Activated CD4-positive, alpha-beta memory T cell treated with anti-CD3 and anti-CD28 coated beads, Interleukin-2, amount 10 ng/mL, durations not matched to agents 7 days and 5 days (primary cell): ENCODE measurements at regions not wholly inside any gene's neighbourhood (a gene's known extent, or its start where the extent isn't known, plus 50 kb on each side); places are given as distances from the start of the nearest gene placed in this dataset.
A peak's percentile ranks its signal among the peaks of the same experiment; 100 is the strongest.

ENCODE experiments used
- CTCF ChIA-PET: fragments of 350-600 bp; sonication (Branson Sonifier 250); formaldehyde crosslinking; loops from one replicate; lab custom pipeline; 2021; ENCODE audit warnings: antibody characterized with exemption, inconsistent platforms; lab: Charles Lee
- POLR2A ChIA-PET: fragments of 350-600 bp; sonication (Branson Sonifier 250); formaldehyde crosslinking; loops from one replicate; lab custom pipeline; 2021; ENCODE audit warnings: antibody characterized with exemption; lab: Charles Lee
- DNase-seq: peaks from one replicate; pipeline ENCODE4 v3.0.0-alpha.2; 2020
- H3K27ac Mint-ChIP-seq: one replicate; pipeline ENCODE4 v1.8.0; 2021; ENCODE audit warnings: mild to moderate bottlenecking, mixed read lengths
- H3K27me3 Mint-ChIP-seq: one replicate; pipeline ENCODE4 v1.8.0; 2021; ENCODE audit warnings: mixed read lengths
- H3K36me3 Mint-ChIP-seq: one replicate; pipeline ENCODE4 v1.8.0; 2021; ENCODE audit warnings: low read depth, mixed read lengths
- H3K4me1 Mint-ChIP-seq: one replicate; pipeline ENCODE4 v1.8.0; 2021; ENCODE audit warnings: mixed read lengths
- H3K4me3 Mint-ChIP-seq: one replicate; pipeline ENCODE4 v1.8.0; 2021; ENCODE audit warnings: mild to moderate bottlenecking, mixed read lengths
- H3K9me3 Mint-ChIP-seq: one replicate; pipeline ENCODE4 v1.8.0; 2021; ENCODE audit warnings: mixed read lengths

DNA sequence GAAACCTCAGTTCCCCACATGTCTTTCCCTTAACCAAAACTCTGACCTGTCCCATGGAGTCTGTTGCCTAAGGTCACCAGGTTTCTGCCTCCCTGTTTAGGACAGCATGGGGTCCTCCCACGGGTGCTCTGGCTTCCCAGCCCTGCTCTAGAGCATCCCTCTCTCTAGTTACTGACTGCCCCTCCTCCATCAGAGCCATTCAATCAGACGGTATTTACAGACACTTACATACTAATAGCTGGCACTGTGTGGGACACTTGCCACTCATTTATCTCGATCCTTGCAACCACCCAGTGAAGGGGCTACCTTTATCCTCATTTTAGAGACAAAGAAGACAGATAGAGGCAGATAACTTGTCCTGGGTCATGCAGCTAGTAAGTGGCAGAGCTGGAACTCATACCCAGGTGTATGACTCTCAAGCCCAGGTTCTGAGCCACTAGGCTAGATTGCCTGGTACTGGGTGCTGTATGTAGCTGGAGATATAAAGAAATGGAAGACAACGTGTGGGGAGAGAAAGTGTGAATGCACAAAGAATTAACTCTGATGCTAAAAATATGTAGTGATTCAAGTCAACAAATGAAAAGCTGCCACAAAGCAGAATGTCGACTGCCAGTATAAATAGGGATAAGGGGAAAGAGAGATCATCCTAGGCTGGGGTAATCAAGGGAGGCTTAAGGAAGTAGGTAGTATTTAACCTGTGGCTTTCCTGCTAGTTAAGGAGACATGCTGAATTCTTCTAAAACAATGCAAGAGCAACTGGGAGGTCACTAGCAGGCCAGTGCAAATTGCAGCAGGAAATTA, 52.5 kb upstream of the PDE8B start:
- CTCF ChIA-PET = interaction anchor here (0.6 kb wide), 1 partner anchor 57 kb away, joined by 4 read pairs; no protein-coding TSS in a partner anchor
- Mint-ChIP-seq H3K36me3 (no peaks in the 10 kb centered on the region), H3K27me3 (peaks cover 7% of the 10 kb centered on the region), H3K4me1 (peaks cover 9% of the 10 kb centered on the region), H3K27ac (no peak overlapping the region), H3K4me3 (no peak overlapping the region), H3K9me3 (no peaks in the 10 kb centered on the region)
- no peak for DNase-seq
- POLR2A ChIA-PET = no interaction called here

GRCh38 chr5:77156379-77156778, 54.1 kb upstream of the PDE8B start:
- no peaks in the 10 kb centered on the region for H3K9me3 Mint-ChIP-seq
- H3K27me3 Mint-ChIP-seq = peaks cover 7% of the 10 kb centered on the region
- no peak for DNase-seq
- no peak overlapping the region for H3K27ac Mint-ChIP-seq
- ChIA-PET POLR2A (interaction anchor here (0.8 kb wide), 1 partner anchor 55 kb away, joined by 3 read pairs; no protein-coding TSS in a partner anchor), CTCF (interaction anchor here (1.1 to 1.9 kb wide), 2 partner anchors 9 to 11 kb away, joined by 3 to 8 read pairs; no protein-coding TSS in a partner anchor)
- peaks cover 9% of the 10 kb centered on the region for H3K4me1 Mint-ChIP-seq
- H3K4me3 Mint-ChIP-seq = no peak overlapping the region
- H3K36me3 Mint-ChIP-seq = no peaks in the 10 kb centered on the region

GRCh38 chr5:77155179-77155785, 55.2 kb upstream of the PDE8B start:
- Mint-ChIP-seq H3K4me3 (no peak overlapping the region), H3K4me1 (peaks cover 9% of the 10 kb centered on the region), H3K36me3 (no peaks in the 10 kb centered on the region), H3K9me3 (no peaks in the 10 kb centered on the region), H3K27me3 (peaks cover 8% of the 10 kb centered on the region), H3K27ac (no peak overlapping the region)
- POLR2A ChIA-PET = no interaction called here
- DNase-seq = no peak
- CTCF ChIA-PET = interaction anchor here (1.9 kb wide), 1 partner anchor 10 kb away, joined by 8 read pairs; no protein-coding TSS in a partner anchor

- Mint-ChIP-seq H3K4me3 (no peak overlapping the region), H3K4me1 (peaks cover 18% of the 10 kb centered on the region), H3K36me3 (no peaks in the 10 kb centered on the region), H3K27ac (no peak overlapping the region), H3K27me3 (peaks cover 4% of the 10 kb centered on the region), H3K9me3 (no peaks in the 10 kb centered on the region)
- POLR2A ChIA-PET = no interaction called here
- DNase-seq = no peak
- CTCF ChIA-PET = interaction anchor here (1.4 kb wide), 1 partner anchor 340 kb away, joined by 4 read pairs; no protein-coding TSS in a partner anchor
Measured at GRCh38 chr5:77152441-77152840, 58.0 kb upstream of the PDE8B start.

GRCh38 chr5:77151501-77151900, 59.0 kb upstream of the PDE8B start:
- no peak overlapping the region for H3K4me3 Mint-ChIP-seq
- ChIA-PET CTCF (interaction anchor here (0.5 to 1.4 kb wide), 2 partner anchors 341 to 690 kb away, joined by 3 to 4 read pairs; no protein-coding TSS in a partner anchor), POLR2A (no interaction called here)
- peaks cover 4% of the 10 kb centered on the region for H3K27me3 Mint-ChIP-seq
- H3K9me3 Mint-ChIP-seq = no peaks in the 10 kb centered on the region
- no peak overlapping the region for H3K27ac Mint-ChIP-seq
- H3K4me1 Mint-ChIP-seq = peaks cover 25% of the 10 kb centered on the region
- DNase-seq = no peak
- H3K36me3 Mint-ChIP-seq = no peaks in the 10 kb centered on the region

- no peak overlapping the region for H3K27ac Mint-ChIP-seq
- CTCF ChIA-PET = interaction anchor here (1.3 to 6.1 kb wide), 2 partner anchors 9 to 346 kb away, joined by 3 to 56 read pairs; partner anchors contain the start of gene WDR41
- H3K4me1 Mint-ChIP-seq = peaks cover 33% of the 10 kb centered on the region
- POLR2A ChIA-PET = no interaction called here
- no peaks in the 10 kb centered on the region for H3K9me3 Mint-ChIP-seq
- no peak overlapping the region for H3K4me3 Mint-ChIP-seq
- H3K36me3 Mint-ChIP-seq = no peaks in the 10 kb centered on the region
- H3K27me3 Mint-ChIP-seq = peaks cover 10% of the 10 kb centered on the region
- DNase-seq = no peak
Measured at GRCh38 chr5:77146896-77147295, 59.8 kb upstream of the ZBED3 start.

- no peak overlapping the region for H3K27ac Mint-ChIP-seq
- no peaks in the 10 kb centered on the region for H3K9me3 Mint-ChIP-seq
- peaks cover 6% of the 10 kb centered on the region for H3K27me3 Mint-ChIP-seq
- no peak overlapping the region for H3K4me3 Mint-ChIP-seq
- peaks cover 33% of the 10 kb centered on the region for H3K4me1 Mint-ChIP-seq
- POLR2A ChIA-PET = interaction anchor here (1.2 kb wide), 1 partner anchor 347 kb away, joined by 5 read pairs; the partner anchor contains the start of gene WDR41
- no peaks in the 10 kb centered on the region for H3K36me3 Mint-ChIP-seq
- DNase-seq = no peak
- CTCF ChIA-PET = interaction anchor here (0.8 to 6.1 kb wide), 15 partner anchors 10 to 478 kb away, joined by 3 to 56 read pairs (median 4); partner anchors contain the start of gene WDR41
Measured at GRCh38 chr5:77145666-77146065, 58.6 kb upstream of the ZBED3 start.

GRCh38 chr5:77144837-77145139, 57.7 kb upstream of the ZBED3 start:
- ChIA-PET POLR2A (interaction anchor here (1.2 kb wide), 1 partner anchor 347 kb away, joined by 5 read pairs; the partner anchor contains the start of gene WDR41), CTCF (interaction anchor here (0.8 to 6.1 kb wide), 13 partner anchors 9 to 479 kb away, joined by 3 to 56 read pairs (median 5); partner anchors contain the start of gene WDR41)
- peaks cover 34% of the 10 kb centered on the region for H3K4me1 Mint-ChIP-seq
- no peaks in the 10 kb centered on the region for H3K36me3 Mint-ChIP-seq
- H3K27me3 Mint-ChIP-seq = peaks cover 6% of the 10 kb centered on the region
- H3K4me3 Mint-ChIP-seq = no peak overlapping the region
- no peaks in the 10 kb centered on the region for H3K9me3 Mint-ChIP-seq
- H3K27ac Mint-ChIP-seq = no peak overlapping the region
- DNase-seq = no peak

GRCh38 chr5:77143998-77144836, 57.1 kb upstream of the ZBED3 start:
- DNase-seq = peak; percentile 60
- peaks cover 6% of the 10 kb centered on the region for H3K27me3 Mint-ChIP-seq
- H3K9me3 Mint-ChIP-seq = no peaks in the 10 kb centered on the region
- H3K4me3 Mint-ChIP-seq = no peak overlapping the region
- H3K27ac Mint-ChIP-seq = no peak overlapping the region
- POLR2A ChIA-PET = interaction anchor here (1.2 kb wide), 1 partner anchor 348 kb away, joined by 5 read pairs; the partner anchor contains the start of gene WDR41
- peaks cover 38% of the 10 kb centered on the region for H3K4me1 Mint-ChIP-seq
- CTCF ChIA-PET = interaction anchor here (0.6 to 6.1 kb wide), 11 partner anchors 8 to 1361 kb away, joined by 3 to 56 read pairs (median 5); partner anchors contain the start of gene WDR41
- no peaks in the 10 kb centered on the region for H3K36me3 Mint-ChIP-seq

DNA sequence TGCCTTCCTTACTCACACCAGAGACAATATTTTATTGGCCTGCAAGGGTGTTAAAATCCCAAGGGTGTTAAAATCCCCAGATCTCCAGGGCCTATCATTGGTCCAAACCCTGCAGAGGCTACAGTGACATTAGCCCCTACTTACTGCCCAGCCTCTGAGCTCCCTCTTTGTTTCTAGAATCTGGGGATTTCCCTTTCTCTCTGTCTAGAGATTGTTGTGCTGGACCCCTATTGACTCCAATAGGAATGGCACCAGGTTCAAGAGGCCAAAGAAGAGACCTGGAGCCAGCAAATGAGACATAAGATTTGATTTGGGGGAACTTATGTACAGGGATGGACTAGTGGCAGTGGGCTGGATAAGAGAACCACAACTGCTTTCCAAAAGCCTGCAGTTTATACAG, 53.3 kb upstream of the ZBED3 start:
- no peaks in the 10 kb centered on the region for H3K9me3 Mint-ChIP-seq
- H3K36me3 Mint-ChIP-seq = no peaks in the 10 kb centered on the region
- no peak overlapping the region for H3K27ac Mint-ChIP-seq
- H3K27me3 Mint-ChIP-seq = peaks cover 19% of the 10 kb centered on the region
- H3K4me3 Mint-ChIP-seq = no peak overlapping the region
- H3K4me1 Mint-ChIP-seq = peaks cover 10% of the 10 kb centered on the region
- CTCF ChIA-PET = interaction anchor here (0.6 to 1.4 kb wide), 3 partner anchors 16 to 940 kb away, joined by 3 to 4 read pairs (median 3); partner anchors contain the start of gene WDR41
- POLR2A ChIA-PET = no interaction called here
- no peak for DNase-seq

GRCh38 chr5:77139001-77139400, 51.9 kb upstream of the ZBED3 start:
- POLR2A ChIA-PET = no interaction called here
- H3K27me3 Mint-ChIP-seq = peaks cover 22% of the 10 kb centered on the region
- peaks cover 5% of the 10 kb centered on the region for H3K4me1 Mint-ChIP-seq
- no peak overlapping the region for H3K4me3 Mint-ChIP-seq
- CTCF ChIA-PET = interaction anchor here (1.4 kb wide), 1 partner anchor 353 kb away, joined by 4 read pairs; the partner anchor contains the start of gene WDR41
- no peak overlapping the region for H3K27ac Mint-ChIP-seq
- no peak for DNase-seq
- H3K9me3 Mint-ChIP-seq = no peaks in the 10 kb centered on the region
- H3K36me3 Mint-ChIP-seq = no peaks in the 10 kb centered on the region
